ENCODE measurements at regions not wholly inside any gene's neighbourhood (a gene's known extent, or its start where the extent isn't known, plus 50 kb on each side); places are given as distances from the start of the nearest gene placed in this dataset.

GRCh38 chr10:32169556-32169955, 113.3 kb upstream of the KIF5B start:
- FAIRE-seq, result no peak

GRCh38 chr10:32167450-32167849, 111.2 kb upstream of the KIF5B start:
- no peak for FAIRE-seq

- FAIRE-seq, result no peak
Measured at GRCh38 chr10:32166365-32166764, 110.1 kb upstream of the KIF5B start.

- no peak for FAIRE-seq
Measured at GRCh38 chr10:32163762-32164148, 107.5 kb upstream of the KIF5B start.

- FAIRE-seq, result no peak
Measured at GRCh38 chr10:32163071-32163761, 107.0 kb upstream of the KIF5B start.

- no peak for FAIRE-seq
Measured at GRCh38 chr10:32161586-32161985, 105.4 kb upstream of the KIF5B start.

GRCh38 chr10:32160864-32161263, 104.6 kb upstream of the KIF5B start:
- no peak for FAIRE-seq

GRCh38 chr10:32159264-32159663, 103.0 kb upstream of the KIF5B start:
- FAIRE-seq, result no peak

- no peak for FAIRE-seq
Measured at GRCh38 chr10:32156031-32156495, 99.8 kb upstream of the KIF5B start.

- no peak for FAIRE-seq
Measured at GRCh38 chr10:32155075-32155516, 98.9 kb upstream of the KIF5B start.

- FAIRE-seq, result no peak
Measured at GRCh38 chr10:32153931-32154330, 97.7 kb upstream of the KIF5B start.

- FAIRE-seq, result no peak
Measured at GRCh38 chr10:32153252-32153651, 97.0 kb upstream of the KIF5B start.

- no peak for FAIRE-seq
Measured at GRCh38 chr10:32151871-32152270, 95.6 kb upstream of the KIF5B start.

- FAIRE-seq, result no peak
Measured at GRCh38 chr10:32150532-32151101, 94.4 kb upstream of the KIF5B start.

- no peak for FAIRE-seq
Measured at GRCh38 chr10:32149252-32149955, 93.2 kb upstream of the KIF5B start.

- FAIRE-seq, result no peak
Measured at GRCh38 chr10:32148864-32149251, 92.6 kb upstream of the KIF5B start.

GRCh38 chr10:32147730-32148129, 91.5 kb upstream of the KIF5B start:
- FAIRE-seq, result no peak

- FAIRE-seq, result no peak
Measured at GRCh38 chr10:32146166-32146565, 89.9 kb upstream of the KIF5B start.

- no peak for FAIRE-seq
Measured at GRCh38 chr10:32144817-32145688, 88.8 kb upstream of the KIF5B start.

- FAIRE-seq, result no peak
Measured at GRCh38 chr10:32143302-32143847, 87.2 kb upstream of the KIF5B start.

GRCh38 chr10:32142646-32143045, 86.4 kb upstream of the KIF5B start:
- FAIRE-seq, result no peak

- FAIRE-seq, result no peak
Measured at GRCh38 chr10:32141018-32141807, 85.0 kb upstream of the KIF5B start.
